ENCODE measurements at regions not wholly inside any gene's neighbourhood (a gene's known extent, or its start where the extent isn't known, plus 50 kb on each side); places are given as distances from the start of the nearest gene placed in this dataset.

DNA sequence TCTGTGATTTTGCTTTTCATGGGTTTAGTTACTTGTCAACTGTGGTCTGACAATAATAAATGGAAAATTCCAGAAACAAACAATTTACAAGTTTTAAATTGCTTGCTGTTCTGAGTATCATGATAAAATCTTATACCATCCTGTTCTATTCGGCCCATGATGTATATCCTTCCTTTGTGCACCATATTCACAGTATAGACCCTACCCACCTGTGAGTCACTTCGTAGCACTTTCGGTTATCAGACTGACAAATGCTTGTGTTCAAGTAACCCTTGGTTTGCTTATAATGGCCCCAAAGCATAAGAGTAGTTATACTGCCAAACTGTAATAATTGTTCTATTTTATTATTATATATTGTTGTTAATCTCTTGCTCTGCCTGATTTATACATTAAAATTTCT, 1183.4 kb upstream of the PCDH7 start:
- TF ChIP-seq, protein P1, sequence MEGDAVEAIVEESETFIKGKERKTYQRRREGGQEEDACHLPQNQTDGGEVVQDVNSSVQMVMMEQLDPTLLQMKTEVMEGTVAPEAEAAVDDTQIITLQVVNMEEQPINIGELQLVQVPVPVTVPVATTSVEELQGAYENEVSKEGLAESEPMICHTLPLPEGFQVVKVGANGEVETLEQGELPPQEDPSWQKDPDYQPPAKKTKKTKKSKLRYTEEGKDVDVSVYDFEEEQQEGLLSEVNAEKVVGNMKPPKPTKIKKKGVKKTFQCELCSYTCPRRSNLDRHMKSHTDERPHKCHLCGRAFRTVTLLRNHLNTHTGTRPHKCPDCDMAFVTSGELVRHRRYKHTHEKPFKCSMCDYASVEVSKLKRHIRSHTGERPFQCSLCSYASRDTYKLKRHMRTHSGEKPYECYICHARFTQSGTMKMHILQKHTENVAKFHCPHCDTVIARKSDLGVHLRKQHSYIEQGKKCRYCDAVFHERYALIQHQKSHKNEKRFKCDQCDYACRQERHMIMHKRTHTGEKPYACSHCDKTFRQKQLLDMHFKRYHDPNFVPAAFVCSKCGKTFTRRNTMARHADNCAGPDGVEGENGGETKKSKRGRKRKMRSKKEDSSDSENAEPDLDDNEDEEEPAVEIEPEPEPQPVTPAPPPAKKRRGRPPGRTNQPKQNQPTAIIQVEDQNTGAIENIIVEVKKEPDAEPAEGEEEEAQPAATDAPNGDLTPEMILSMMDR (IDR thresholded peaks at IDR 0.05) = no peak
- TF ChIP-seq POLR2AphosphoS5 (IDR thresholded peaks at IDR 0.05; ENCODE audit: insufficient read depth in 1 of 2, low read depth in 1 of 2) = no peak

All from vagina (tissue), 2 donors.